ENCODE measurements at regions not wholly inside any gene's neighbourhood (a gene's known extent, or its start where the extent isn't known, plus 50 kb on each side); places are given as distances from the start of the nearest gene placed in this dataset.

DNA sequence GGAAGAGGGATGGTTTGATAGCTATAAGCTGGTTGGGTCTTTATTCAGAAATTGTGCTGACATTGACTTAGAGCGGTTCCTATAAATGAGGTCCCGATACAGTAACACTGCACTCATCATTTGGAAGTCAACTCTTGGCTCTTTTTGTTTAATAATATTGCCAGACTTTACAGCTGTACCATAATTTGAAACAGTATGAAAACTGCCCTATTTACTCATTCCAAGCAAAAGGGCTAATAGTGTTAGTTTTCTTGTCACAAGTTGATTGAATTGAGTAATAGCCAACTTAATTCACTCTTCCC is 128.4 kb upstream of the LIMCH1 start:
- dilution Hi-C loops (cut with MboI; ENCODE audit: extremely low pct_ligation_motif_present, low sequenced_read_pairs) = no loop called here
- no TSS peak for BruUV-seq (replicated peaks)

More for the DNA sequence above, 128.4 kb upstream of the LIMCH1 start:
- H3K4me2 ChIP-seq (ENCODE audit: insufficient read depth, low read length) = no peak overlapping the region
- intact Hi-C loops (cut with micrococcal nuclease) = no loop called here
- no peaks in the 10 kb centered on the region for H4K20me1 ChIP-seq (replicated peaks; ENCODE audit: control insufficient read depth, extremely low read depth, insufficient read depth, low read length)
- H3K27me3 ChIP-seq (ENCODE audit: control insufficient read depth in 2 of 2, insufficient read depth in 2 of 2, low read length in 2 of 2) = peaks cover 0 to 9% of the 10 kb centered on the region in 2 experiments
- FAIRE-seq (no peak), DNase-seq (ENCODE audit: low read depth, low spot score) (no peak)
- TF ChIP-seq, protein P1, sequence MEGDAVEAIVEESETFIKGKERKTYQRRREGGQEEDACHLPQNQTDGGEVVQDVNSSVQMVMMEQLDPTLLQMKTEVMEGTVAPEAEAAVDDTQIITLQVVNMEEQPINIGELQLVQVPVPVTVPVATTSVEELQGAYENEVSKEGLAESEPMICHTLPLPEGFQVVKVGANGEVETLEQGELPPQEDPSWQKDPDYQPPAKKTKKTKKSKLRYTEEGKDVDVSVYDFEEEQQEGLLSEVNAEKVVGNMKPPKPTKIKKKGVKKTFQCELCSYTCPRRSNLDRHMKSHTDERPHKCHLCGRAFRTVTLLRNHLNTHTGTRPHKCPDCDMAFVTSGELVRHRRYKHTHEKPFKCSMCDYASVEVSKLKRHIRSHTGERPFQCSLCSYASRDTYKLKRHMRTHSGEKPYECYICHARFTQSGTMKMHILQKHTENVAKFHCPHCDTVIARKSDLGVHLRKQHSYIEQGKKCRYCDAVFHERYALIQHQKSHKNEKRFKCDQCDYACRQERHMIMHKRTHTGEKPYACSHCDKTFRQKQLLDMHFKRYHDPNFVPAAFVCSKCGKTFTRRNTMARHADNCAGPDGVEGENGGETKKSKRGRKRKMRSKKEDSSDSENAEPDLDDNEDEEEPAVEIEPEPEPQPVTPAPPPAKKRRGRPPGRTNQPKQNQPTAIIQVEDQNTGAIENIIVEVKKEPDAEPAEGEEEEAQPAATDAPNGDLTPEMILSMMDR (IDR thresholded peaks at IDR 0.05; ENCODE audit: extremely low read depth in 1 of 2, insufficient read depth in 1 of 2, low read depth in 1 of 2, low read length in 2 of 2) = no peak
- TF ChIP-seq EZH2 (IDR thresholded peaks at IDR 0.05; ENCODE audit: borderline replicate concordance, low read depth, low read length, severe bottlenecking) (no peak), JUN (IDR thresholded peaks at IDR 0.05; ENCODE audit: borderline replicate concordance, insufficient read depth, insufficient read length, low read depth) (no peak), GATA2 (IDR thresholded peaks at IDR 0.05; ENCODE audit: insufficient read depth, insufficient read length, low read depth, low read length) (no peak), POLR2A (IDR thresholded peaks at IDR 0.05; ENCODE audit: low read depth, low read length) (no peak), POLR2AphosphoS5 (IDR thresholded peaks at IDR 0.05; ENCODE audit: insufficient read depth, low read depth, low read length) (no peak), MYC (IDR thresholded peaks at IDR 0.05; ENCODE audit: low read depth, low read length) (no peak), FOS (IDR thresholded peaks at IDR 0.05; ENCODE audit: borderline replicate concordance, insufficient read depth, low read length) (no peak)
- TF ChIP-seq, protein P2, sequence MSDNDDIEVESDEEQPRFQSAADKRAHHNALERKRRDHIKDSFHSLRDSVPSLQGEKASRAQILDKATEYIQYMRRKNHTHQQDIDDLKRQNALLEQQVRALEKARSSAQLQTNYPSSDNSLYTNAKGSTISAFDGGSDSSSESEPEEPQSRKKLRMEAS (IDR thresholded peaks at IDR 0.05; ENCODE audit: insufficient read depth, insufficient read length) = no peak
- POLR2A ChIA-PET = no interaction called here
- H3K27ac ChIP-seq (ENCODE audit: insufficient read depth, low read depth, low read length) = no peak overlapping the region
- no peaks in the 10 kb centered on the region for H3K9me3 ChIP-seq (replicated peaks; ENCODE audit: control insufficient read depth, insufficient read depth, low read length)
- no peaks in the 10 kb centered on the region for H3K79me2 ChIP-seq (ENCODE audit: control insufficient read depth, insufficient read depth, low read length)
- no peaks in the 10 kb centered on the region for H3K36me3 ChIP-seq (ENCODE audit: control insufficient read depth in 2 of 2, extremely low read depth in 1 of 2, insufficient read depth in 2 of 2, low read length in 2 of 2)
- no peak overlapping the region for H3K4me3 ChIP-seq (replicated peaks in 1 of 3; ENCODE audit: insufficient read depth in 1 of 3, low read depth in 1 of 3, low read length in 3 of 3)
- H2AFZ ChIP-seq (ENCODE audit: low read depth, low read length) = no peak overlapping the region
- H3K9ac ChIP-seq (replicated peaks; ENCODE audit: extremely low read depth, insufficient read depth, low read length) = no peak overlapping the region
- no peaks in the 10 kb centered on the region for H3K9me1 ChIP-seq (replicated peaks; ENCODE audit: control insufficient read depth, extremely low read depth, insufficient read depth, low read length)
- CTCF ChIA-PET = interaction anchor here (1.1 to 1.6 kb wide), 2 partner anchors 13 to 255 kb away, joined by 3 to 4 read pairs; no protein-coding TSS in a partner anchor
- peaks cover 2% of the 10 kb centered on the region for H3K4me1 ChIP-seq (ENCODE audit: control insufficient read depth, extremely low read depth, insufficient read depth, low read length)

Measured in endothelial cell of umbilical vein (primary cell).